Ascending aorta (tissue), 2 donors: ENCODE measurements at regions not wholly inside any gene's neighbourhood (a gene's known extent, or its start where the extent isn't known, plus 50 kb on each side); places are given as distances from the start of the nearest gene placed in this dataset.

Experiments
- DNase-seq, 2 donors: peaks; one replicate each; pipeline ENCODE4 v3.0.0-alpha.2; 2019; ENCODE audit warnings: low spot score in 2 of 2
- H3K27ac ChIP-seq, 2 donors: fragments of 200-600 bp; sonication (generic); one replicate each; pipeline ENCODE4 v1.5.1; 2016 to 2017; ENCODE audit warnings: mild to moderate bottlenecking in 1 of 2
- H3K27me3 ChIP-seq: fragments of 200-600 bp; sonication (generic); one replicate; pipeline ENCODE4 v1.5.1; 2017
- H3K36me3 ChIP-seq, 2 donors: fragments of 200-600 bp; sonication (generic); one replicate each; pipeline ENCODE4 v1.5.1; 2016
- H3K4me1 ChIP-seq, 2 donors: fragments of 200-600 bp; sonication (generic); one replicate each; pipeline ENCODE4 v1.5.1; 2016 to 2017; ENCODE audit warnings: mild to moderate bottlenecking in 1 of 2
- H3K4me3 ChIP-seq, 2 donors: fragments of 200-600 bp; sonication (generic); one replicate each; pipeline ENCODE4 v1.5.1; 2016 to 2017; ENCODE audit warnings: mild to moderate bottlenecking in 1 of 2
- H3K9me3 ChIP-seq, 2 donors: fragments of 200-600 bp; sonication (generic); one replicate each; pipeline ENCODE4 v1.5.1; 2016
- intact Hi-C: fragments of 100-400 bp; cut with DNase I; formaldehyde crosslinking; loops from one replicate; pipeline ENCODE4 v1.15.1; 2023
- TF ChIP-seq, protein P1 (sequence below), 3 experiments: fragments of 200-600 bp in 2 of 3; fragments of 450-650 bp in 1 of 3; sonication (generic) in 2 of 3; IDR thresholded peaks; one replicate each; pipeline ENCODE4 v1.5.1; 2016 to 2019; ENCODE audit warnings: antibody characterized with exemption in 3 of 3, mild to moderate bottlenecking in 1 of 3, moderate library complexity in 1 of 3

DNA sequence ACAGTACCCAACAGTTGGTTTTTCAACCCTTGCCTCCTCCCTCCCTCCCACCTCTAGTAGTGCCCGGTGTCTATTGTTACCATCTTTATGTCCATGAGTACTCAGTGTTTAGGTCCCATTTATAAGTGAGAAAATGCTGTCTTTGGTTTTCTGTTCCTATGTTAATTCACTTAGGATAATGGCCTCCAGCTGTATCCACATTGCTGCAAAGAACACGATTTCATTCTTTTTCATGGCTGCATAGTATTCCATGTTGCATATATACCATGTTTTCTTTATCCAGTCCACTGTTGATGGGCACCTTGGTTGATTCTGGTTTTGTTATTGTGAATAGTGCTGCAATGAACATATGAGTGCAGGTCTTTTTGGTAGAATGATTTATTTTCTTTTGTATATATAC lies 631.3 kb downstream of the MED13L start:
- intact Hi-C loops: no loop called here
- Histone ChIP-seq H3K27ac (no peak overlapping the region), H3K9me3 (no peaks in the 10 kb centered on the region), H3K36me3 (no peaks in the 10 kb centered on the region), H3K4me3 (no peak overlapping the region), H3K27me3 (no peaks in the 10 kb centered on the region), H3K4me1 (no peaks in the 10 kb centered on the region)
- TF ChIP-seq, protein P1, sequence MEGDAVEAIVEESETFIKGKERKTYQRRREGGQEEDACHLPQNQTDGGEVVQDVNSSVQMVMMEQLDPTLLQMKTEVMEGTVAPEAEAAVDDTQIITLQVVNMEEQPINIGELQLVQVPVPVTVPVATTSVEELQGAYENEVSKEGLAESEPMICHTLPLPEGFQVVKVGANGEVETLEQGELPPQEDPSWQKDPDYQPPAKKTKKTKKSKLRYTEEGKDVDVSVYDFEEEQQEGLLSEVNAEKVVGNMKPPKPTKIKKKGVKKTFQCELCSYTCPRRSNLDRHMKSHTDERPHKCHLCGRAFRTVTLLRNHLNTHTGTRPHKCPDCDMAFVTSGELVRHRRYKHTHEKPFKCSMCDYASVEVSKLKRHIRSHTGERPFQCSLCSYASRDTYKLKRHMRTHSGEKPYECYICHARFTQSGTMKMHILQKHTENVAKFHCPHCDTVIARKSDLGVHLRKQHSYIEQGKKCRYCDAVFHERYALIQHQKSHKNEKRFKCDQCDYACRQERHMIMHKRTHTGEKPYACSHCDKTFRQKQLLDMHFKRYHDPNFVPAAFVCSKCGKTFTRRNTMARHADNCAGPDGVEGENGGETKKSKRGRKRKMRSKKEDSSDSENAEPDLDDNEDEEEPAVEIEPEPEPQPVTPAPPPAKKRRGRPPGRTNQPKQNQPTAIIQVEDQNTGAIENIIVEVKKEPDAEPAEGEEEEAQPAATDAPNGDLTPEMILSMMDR (IDR thresholded peaks at IDR 0.05): no peak
- no peak for DNase-seq

DNA sequence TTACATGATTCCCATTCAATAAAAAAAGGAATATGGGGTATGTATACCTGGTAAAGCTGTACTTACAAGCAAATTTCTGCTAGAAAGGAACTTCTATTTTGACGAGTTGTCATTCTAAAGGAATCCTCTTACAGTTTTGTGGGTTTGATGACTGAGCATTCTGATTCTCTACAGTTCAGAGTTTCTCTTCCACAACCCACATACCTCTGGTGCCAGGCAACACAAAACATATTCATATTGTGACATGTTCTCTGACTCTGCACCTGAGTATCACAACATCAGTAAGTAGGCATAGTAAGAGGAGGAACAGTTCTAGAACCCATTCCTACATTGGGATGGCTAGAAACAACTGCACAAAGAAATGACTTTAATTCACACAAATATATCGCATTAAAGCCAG lies 636.6 kb downstream of the MED13L start:
- TF ChIP-seq, protein P1 (IDR thresholded peaks at IDR 0.05): no peak
- H3K4me1 ChIP-seq: no peaks in the 10 kb centered on the region
- H3K27me3 ChIP-seq: no peaks in the 10 kb centered on the region
- intact Hi-C loops: no loop called here
- H3K36me3 ChIP-seq: no peaks in the 10 kb centered on the region
- no peak overlapping the region for H3K4me3 ChIP-seq
- DNase-seq: no peak
- no peaks in the 10 kb centered on the region for H3K9me3 ChIP-seq
- no peak overlapping the region for H3K27ac ChIP-seq

DNA sequence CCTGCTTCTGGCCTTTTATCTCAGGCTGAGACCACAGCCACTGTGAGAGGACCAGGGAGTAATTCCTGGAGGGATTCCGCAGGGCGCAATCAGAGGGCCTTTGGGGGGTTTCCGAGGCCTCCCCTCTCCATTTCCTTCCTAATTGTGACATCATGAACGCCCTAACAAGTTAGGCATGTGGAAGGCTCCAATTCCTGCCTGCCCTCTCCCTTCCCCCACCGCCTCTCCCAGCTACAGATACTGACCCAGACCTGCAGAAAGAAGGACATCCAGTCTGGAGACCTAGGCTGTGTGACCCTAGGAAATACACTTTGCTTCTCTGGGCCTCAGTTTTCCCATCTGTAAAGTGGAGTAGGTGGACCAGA lies 637.9 kb downstream of the MED13L start:
- Histone ChIP-seq H3K27ac (no peak overlapping the region), H3K36me3 (no peaks in the 10 kb centered on the region), H3K9me3 (no peaks in the 10 kb centered on the region), H3K27me3 (no peaks in the 10 kb centered on the region), H3K4me1 (no peaks in the 10 kb centered on the region), H3K4me3 (no peak overlapping the region)
- TF ChIP-seq, protein P1 (IDR thresholded peaks at IDR 0.05): no peak
- no peak for DNase-seq
- intact Hi-C loops: no loop called here

DNA sequence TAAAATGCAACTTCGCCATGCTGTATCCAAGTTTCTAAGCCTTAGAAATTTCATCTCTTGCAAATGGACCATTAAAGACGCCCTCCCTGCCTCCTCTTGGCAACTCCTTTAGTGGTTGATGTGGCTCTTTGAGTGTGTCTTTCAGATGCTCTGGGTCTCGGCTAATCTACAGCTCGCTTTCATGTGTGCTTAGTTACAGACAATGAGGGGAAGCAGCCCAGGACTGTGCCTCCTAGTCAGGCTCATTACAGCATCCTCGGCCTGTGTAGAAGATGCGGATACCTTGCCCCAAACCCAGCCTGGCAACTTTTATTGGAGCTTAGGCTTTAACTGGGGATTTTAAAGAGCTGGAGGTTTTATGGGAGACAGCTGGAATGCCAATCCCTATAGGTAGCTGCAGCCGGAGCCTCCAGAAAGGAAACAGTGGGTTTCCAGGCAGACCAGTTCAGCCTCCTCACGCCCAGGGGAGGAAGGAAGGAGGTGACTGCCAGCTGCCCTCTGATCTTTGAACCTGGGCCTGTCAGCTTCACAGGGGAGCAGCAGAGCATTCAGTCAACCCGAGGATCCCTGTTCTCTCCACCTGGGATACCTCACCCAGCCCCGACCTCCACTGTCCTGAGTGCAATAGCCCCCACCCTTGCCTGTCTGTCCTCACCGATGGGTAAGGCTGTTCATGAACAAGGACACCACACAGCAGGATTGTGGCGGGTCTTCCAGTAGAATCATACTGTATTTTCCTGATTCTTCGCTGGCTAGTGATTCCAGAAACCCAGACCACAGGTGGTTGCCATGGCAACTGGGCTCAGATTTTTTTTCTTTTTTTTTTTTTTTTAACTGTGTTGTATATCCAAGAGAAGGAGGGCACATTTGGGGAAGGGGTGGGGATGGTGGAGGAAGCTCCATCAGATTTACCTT lies 638.5 kb downstream of the MED13L start:
- H3K9me3 ChIP-seq: no peaks in the 10 kb centered on the region
- H3K27me3 ChIP-seq: no peaks in the 10 kb centered on the region
- intact Hi-C loops: no loop called here
- TF ChIP-seq, protein P1 (IDR thresholded peaks at IDR 0.05): no peak
- no peak overlapping the region for H3K27ac ChIP-seq
- no peaks in the 10 kb centered on the region for H3K36me3 ChIP-seq
- no peak for DNase-seq
- H3K4me3 ChIP-seq: no peak overlapping the region
- H3K4me1 ChIP-seq: no peaks in the 10 kb centered on the region

DNA sequence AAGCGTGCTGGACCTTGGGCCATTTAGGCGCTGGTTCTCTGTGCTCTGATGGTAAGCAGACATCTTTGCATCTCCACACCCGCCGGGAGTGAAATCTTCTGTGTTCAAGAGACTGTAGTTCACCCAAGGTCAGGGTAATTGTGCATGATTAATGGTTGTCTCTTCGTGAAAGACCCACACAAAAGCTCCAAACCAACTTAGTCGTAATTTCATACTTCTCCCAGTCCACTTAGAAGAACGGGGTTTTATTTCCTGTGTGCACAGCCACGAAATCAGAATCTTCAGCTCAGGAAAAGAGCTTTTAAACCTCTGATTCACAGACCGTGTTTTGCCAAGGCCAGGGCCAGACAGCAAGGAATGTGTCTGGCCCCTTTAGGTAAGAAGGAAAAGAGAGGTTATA lies 640.9 kb downstream of the MED13L start:
- H3K4me3 ChIP-seq: no peak overlapping the region
- DNase-seq: no peak
- H3K36me3 ChIP-seq: no peaks in the 10 kb centered on the region
- H3K27me3 ChIP-seq: no peaks in the 10 kb centered on the region
- no peaks in the 10 kb centered on the region for H3K9me3 ChIP-seq
- intact Hi-C loops: no loop called here
- H3K27ac ChIP-seq: peak overlapping the region in 1 of 2 donors; percentile 8
- TF ChIP-seq, protein P1 (IDR thresholded peaks at IDR 0.05): no peak
- no peaks in the 10 kb centered on the region for H3K4me1 ChIP-seq
